GM10266 (cell line): ENCODE measurements at regions not wholly inside any gene's neighbourhood (a gene's known extent, or its start where the extent isn't known, plus 50 kb on each side); places are given as distances from the start of the nearest gene placed in this dataset.

Experiments
- DNase-seq: peaks from one replicate; pipeline ENCODE4 v3.0.0; 2012; ENCODE audit errors: extremely low spot score
- TF ChIP-seq, protein P1 (sequence below): IDR thresholded peaks from 2 replicates; pipeline ENCODE4 v1.5.1; 2012; ENCODE audit warnings: mild to moderate bottlenecking, low read depth; ENCODE audit not compliant: control insufficient read depth, insufficient read depth; ENCODE audit errors: missing control alignments

- DNase-seq, result no peak
- TF ChIP-seq, protein P1, sequence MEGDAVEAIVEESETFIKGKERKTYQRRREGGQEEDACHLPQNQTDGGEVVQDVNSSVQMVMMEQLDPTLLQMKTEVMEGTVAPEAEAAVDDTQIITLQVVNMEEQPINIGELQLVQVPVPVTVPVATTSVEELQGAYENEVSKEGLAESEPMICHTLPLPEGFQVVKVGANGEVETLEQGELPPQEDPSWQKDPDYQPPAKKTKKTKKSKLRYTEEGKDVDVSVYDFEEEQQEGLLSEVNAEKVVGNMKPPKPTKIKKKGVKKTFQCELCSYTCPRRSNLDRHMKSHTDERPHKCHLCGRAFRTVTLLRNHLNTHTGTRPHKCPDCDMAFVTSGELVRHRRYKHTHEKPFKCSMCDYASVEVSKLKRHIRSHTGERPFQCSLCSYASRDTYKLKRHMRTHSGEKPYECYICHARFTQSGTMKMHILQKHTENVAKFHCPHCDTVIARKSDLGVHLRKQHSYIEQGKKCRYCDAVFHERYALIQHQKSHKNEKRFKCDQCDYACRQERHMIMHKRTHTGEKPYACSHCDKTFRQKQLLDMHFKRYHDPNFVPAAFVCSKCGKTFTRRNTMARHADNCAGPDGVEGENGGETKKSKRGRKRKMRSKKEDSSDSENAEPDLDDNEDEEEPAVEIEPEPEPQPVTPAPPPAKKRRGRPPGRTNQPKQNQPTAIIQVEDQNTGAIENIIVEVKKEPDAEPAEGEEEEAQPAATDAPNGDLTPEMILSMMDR, result no peak
Measured at GRCh38 chr14:53460544-53460943, 307.4 kb upstream of the DDHD1 start.

DNA sequence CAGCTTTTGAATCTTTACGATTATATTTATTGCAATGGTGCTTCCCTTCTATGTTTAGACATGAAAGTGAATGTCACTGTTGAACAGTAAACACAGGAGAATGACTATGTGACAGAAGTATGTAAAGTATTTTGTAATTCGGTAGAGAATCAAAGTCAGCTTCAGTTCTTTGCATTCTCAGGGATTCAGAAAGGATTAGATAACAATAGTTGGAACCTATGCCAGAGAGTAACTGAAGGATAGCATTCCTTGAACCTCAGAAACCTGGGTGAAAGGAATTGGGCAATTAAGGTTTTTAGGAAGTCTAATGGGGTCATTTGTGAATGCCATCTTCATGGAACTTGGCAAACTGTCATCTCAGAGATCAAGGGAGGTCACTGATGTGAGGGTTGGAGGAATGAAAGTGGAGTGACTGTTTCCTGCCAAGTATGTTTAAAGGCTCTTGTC is 305.3 kb upstream of the DDHD1 start:
- TF ChIP-seq, protein P1, result no peak

GRCh38 chr14:53456931-53457330 is 303.8 kb upstream of the DDHD1 start:
- TF ChIP-seq, protein P1, result no peak
- DNase-seq, result no peak

More for the DNA sequence above, 305.3 kb upstream of the DDHD1 start:
- no peak for DNase-seq

- TF ChIP-seq, protein P1, result no peak
- no peak for DNase-seq
Measured at GRCh38 chr14:53452005-53452673, 299.0 kb upstream of the DDHD1 start.

DNA sequence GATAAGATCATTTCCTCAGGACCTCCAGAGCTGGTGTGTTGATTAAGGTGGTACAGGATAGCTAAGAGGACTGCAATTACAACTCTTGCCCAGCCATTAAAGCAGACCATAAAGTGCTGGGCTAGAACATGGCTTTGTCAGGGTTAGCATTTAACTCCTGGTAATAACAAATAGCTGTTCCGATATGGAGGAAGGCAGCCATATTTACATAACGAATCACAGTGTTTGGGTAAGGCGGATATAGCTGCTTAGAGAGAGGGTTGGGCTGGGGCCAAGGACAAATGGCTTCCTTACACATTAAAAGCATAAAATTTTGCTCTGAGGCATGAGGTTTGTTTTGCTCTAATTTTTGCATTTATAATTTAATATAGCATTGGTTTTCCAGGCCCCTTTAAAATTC is 297.7 kb upstream of the DDHD1 start:
- DNase-seq, result no peak
- TF ChIP-seq, protein P1, result no peak

- DNase-seq, result no peak
- TF ChIP-seq, protein P1, result no peak
Measured at GRCh38 chr14:53448682-53449081, 295.6 kb upstream of the DDHD1 start.

GRCh38 chr14:53444677-53445312 is 291.7 kb upstream of the DDHD1 start:
- no peak for DNase-seq

More at GRCh38 chr14:53444677-53445312, 291.7 kb upstream of the DDHD1 start:
- TF ChIP-seq, protein P1, result no peak
